ENCODE measurements at regions not wholly inside any gene's neighbourhood (a gene's known extent, or its start where the extent isn't known, plus 50 kb on each side); places are given as distances from the start of the nearest gene placed in this dataset.

GRCh38 chr3:13209634-13209997, 136.4 kb upstream of the IQSEC1 start:
- TF ChIP-seq CTCF (conservative IDR thresholded peaks at IDR 0.05) = no peak
- no peak for TF ChIP-seq EZH2 (IDR thresholded peaks at IDR 0.05; ENCODE audit: low read depth)
